ENCODE measurements at regions not wholly inside any gene's neighbourhood (a gene's known extent, or its start where the extent isn't known, plus 50 kb on each side); places are given as distances from the start of the nearest gene placed in this dataset.

DNA sequence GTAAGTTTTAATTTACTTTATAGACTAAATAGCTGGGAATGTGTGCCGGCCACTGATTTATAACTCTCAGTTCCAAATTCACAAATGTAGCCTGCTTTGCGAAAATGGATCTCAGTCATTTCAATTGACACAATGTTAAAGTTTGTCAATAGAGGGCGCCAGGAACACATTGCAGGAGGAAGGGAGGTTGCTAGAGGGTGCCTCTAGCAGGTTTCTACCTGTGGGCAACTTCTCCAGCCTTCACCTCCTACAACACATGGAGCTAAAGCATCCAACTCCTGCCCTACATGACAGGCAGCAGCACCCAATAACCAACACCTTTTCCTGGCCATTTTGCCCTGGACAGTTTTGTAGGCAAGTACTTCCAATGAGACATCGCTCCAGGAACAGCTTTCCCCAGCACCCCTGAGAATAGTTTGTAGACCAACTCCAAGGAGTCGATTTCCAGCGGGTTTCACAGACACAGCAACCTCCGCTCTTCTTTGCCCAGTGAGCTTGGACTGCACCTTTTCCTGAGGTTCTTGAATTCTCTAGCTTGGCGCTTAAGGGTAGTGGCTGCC is 784.8 kb upstream of the CDH2 start:
- Histone ChIP-seq H3K4me3 (replicated peaks; ENCODE audit: insufficient read depth, low read length) (no peak overlapping the region), H3K27ac (replicated peaks) (no peak overlapping the region), H3K27me3 (ENCODE audit: insufficient read depth, poor library complexity, severe bottlenecking) (no peaks in the 10 kb centered on the region)
- DNase-seq (ENCODE audit: low read depth in 1 of 2, low spot score in 1 of 2): peak in 1 of 2 experiments; percentile 37
- TF ChIP-seq CTCF (IDR thresholded peaks at IDR 0.05; ENCODE audit: insufficient read depth, low read length): peak; percentile 25
- no peak for TF ChIP-seq REST (IDR thresholded peaks at IDR 0.05; ENCODE audit: insufficient replicate concordance, low read depth)
- TF ChIP-seq POLR2AphosphoS5 (IDR thresholded peaks at IDR 0.05; ENCODE audit: low read depth): no peak
- TF ChIP-seq GABPA (IDR thresholded peaks at IDR 0.05; ENCODE audit: low read depth): no peak
- no peak for TF ChIP-seq SPI1 (IDR thresholded peaks at IDR 0.05; ENCODE audit: borderline replicate concordance, low read depth)

GRCh38 chr18:28960146-28960545 is 783.2 kb upstream of the CDH2 start:
- Histone ChIP-seq H3K27ac (replicated peaks) (no peak overlapping the region), H3K4me3 (replicated peaks; ENCODE audit: insufficient read depth, low read length) (no peak overlapping the region), H3K27me3 (ENCODE audit: insufficient read depth, poor library complexity, severe bottlenecking) (no peaks in the 10 kb centered on the region)
- TF ChIP-seq CTCF (IDR thresholded peaks at IDR 0.05; ENCODE audit: insufficient read depth, low read length) (no peak), POLR2AphosphoS5 (IDR thresholded peaks at IDR 0.05; ENCODE audit: low read depth) (no peak), SPI1 (IDR thresholded peaks at IDR 0.05; ENCODE audit: borderline replicate concordance, low read depth) (no peak), GABPA (IDR thresholded peaks at IDR 0.05; ENCODE audit: low read depth) (no peak), REST (IDR thresholded peaks at IDR 0.05; ENCODE audit: insufficient replicate concordance, low read depth) (no peak)
- no peak for DNase-seq (ENCODE audit: low read depth in 1 of 2, low spot score in 1 of 2)

GRCh38 chr18:28952339-28952738 is 775.4 kb upstream of the CDH2 start:
- Histone ChIP-seq H3K27ac (replicated peaks) (no peak overlapping the region), H3K27me3 (ENCODE audit: insufficient read depth, poor library complexity, severe bottlenecking) (no peaks in the 10 kb centered on the region), H3K4me3 (replicated peaks; ENCODE audit: insufficient read depth, low read length) (no peak overlapping the region)
- no peak for DNase-seq (ENCODE audit: low read depth in 1 of 2, low spot score in 1 of 2)
- TF ChIP-seq SPI1 (IDR thresholded peaks at IDR 0.05; ENCODE audit: borderline replicate concordance, low read depth) (no peak), POLR2AphosphoS5 (IDR thresholded peaks at IDR 0.05; ENCODE audit: low read depth) (no peak), GABPA (IDR thresholded peaks at IDR 0.05; ENCODE audit: low read depth) (no peak), CTCF (IDR thresholded peaks at IDR 0.05; ENCODE audit: insufficient read depth, low read length) (no peak), REST (IDR thresholded peaks at IDR 0.05; ENCODE audit: insufficient replicate concordance, low read depth) (no peak)
